Pancreas (tissue), 10 donors: ENCODE measurements at regions not wholly inside any gene's neighbourhood (a gene's known extent, or its start where the extent isn't known, plus 50 kb on each side); places are given as distances from the start of the nearest gene placed in this dataset.

Source experiments
- ATAC-seq, 4 donors: fragments of 200-7000 bp; cut with Tn5 transposase; one replicate each; pipeline versions ENCODE4 v1.8.0 to v1.9.1; 2020; ENCODE audit warnings: mild to moderate bottlenecking in 4 of 4, moderate library complexity in 4 of 4
- DNase-seq, 6 donors: peaks; one replicate each; pipeline ENCODE4 v3.0.0-alpha.2; 2020
- FAIRE-seq: peaks from 2 replicates; lab custom pipeline; 2012; peaks lifted over from hg19 to GRCh38; lab: Jason Lieb, UNC
- H3K27ac ChIP-seq, 4 donors: fragments of 200-600 bp; sonication (generic); 1 replicate in 3 of 4; 2 replicates in 1 of 4; pipeline versions ENCODE4 v1.5.0 to v1.8.0; 2020
- H3K27me3 ChIP-seq, 4 donors: fragments of 200-600 bp; one replicate each; pipeline ENCODE4 v1.8.0; 2021
- H3K36me3 ChIP-seq, 3 donors: fragments of 200-600 bp; sonication (generic) in 1 of 3; one replicate each; pipeline versions ENCODE4 v1.5.0 to v1.8.0; 2020 to 2021
- H3K4me1 ChIP-seq, 3 donors: fragments of 200-600 bp; one replicate each; pipeline ENCODE4 v1.8.0; 2021
- H3K4me3 ChIP-seq, 4 donors: fragments of 200-600 bp; sonication (generic) in 2 of 4; one replicate each; pipeline versions ENCODE4 v1.5.0 to v1.8.0; 2020 to 2021
- H3K9me3 ChIP-seq, 4 donors: fragments of 200-600 bp; one replicate each; pipeline ENCODE4 v1.8.0; 2021
- WGBS, 2 donors: extraction: QIAGEN DNeasy Blood & Tissue Kit; methylation state at CpG; one replicate each; pipeline ENCODE4 v1.1.7; 2013; 5-methylcytosine and 5-hydroxymethylcytosine counted together
- intact Hi-C, 3 donors: fragments of 100-400 bp; cut with DNase I; formaldehyde crosslinking; loops; one replicate each; pipeline versions ENCODE4 v1.11.1 to v1.14.2; 2022
- TF ChIP-seq, protein P1 (sequence below), 4 donors: fragments of 200-600 bp; sonication (generic) in 3 of 4; IDR thresholded peaks; one replicate each; pipeline versions ENCODE4 v1.5.0 to v1.8.0; 2021; ENCODE audit warnings: antibody characterized with exemption in 4 of 4
- donor health status: healthy with polysubstance abuse.
- donor health status: DM: no; HTN: no; CAD: no; lungs with moderate emphysema.
- donor health status: DM: no; HTN: no; CAD: no.
- donor health status: control.
- donor health status: control.
- donor health status: Bipolar disorder and iron deficiency.
- donor health status: DM: yes; HTN: yes; CAD: no.
- donor health status: DM: no; HTN: no; CAD: no.
- donor health status: DM: no; HTN: no; CAD: no.
- donor health status: DM: yes; HTN: yes; CAD: no.

DNA sequence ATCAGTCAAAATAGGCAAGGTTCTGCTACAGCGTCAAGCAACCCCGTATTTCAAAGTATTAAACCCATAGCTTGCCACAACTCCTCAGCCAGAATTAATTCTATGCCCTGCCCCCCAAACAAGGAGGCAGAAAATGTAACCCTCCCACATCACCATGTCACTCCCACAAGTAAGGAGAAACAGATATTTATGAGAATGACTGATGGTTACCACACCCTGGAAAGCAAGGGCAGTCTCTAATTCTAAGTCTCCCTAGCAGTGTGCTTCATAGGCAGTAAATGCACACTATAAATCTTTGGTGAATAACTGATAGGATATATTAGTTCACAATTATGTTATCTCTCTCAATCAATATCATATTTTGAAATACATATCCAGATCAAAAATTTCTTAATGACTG lies 228.0 kb upstream of the SLC14A2 start:
- no peaks in the 10 kb centered on the region for H3K27me3 ChIP-seq
- 31 to 52% methylated on average over 2 of the region's 2 CpGs for WGBS, 2 donors
- FAIRE-seq: no peak
- no peaks in the 10 kb centered on the region for H3K9me3 ChIP-seq
- H3K36me3 ChIP-seq: no peaks in the 10 kb centered on the region
- TF ChIP-seq, protein P1, sequence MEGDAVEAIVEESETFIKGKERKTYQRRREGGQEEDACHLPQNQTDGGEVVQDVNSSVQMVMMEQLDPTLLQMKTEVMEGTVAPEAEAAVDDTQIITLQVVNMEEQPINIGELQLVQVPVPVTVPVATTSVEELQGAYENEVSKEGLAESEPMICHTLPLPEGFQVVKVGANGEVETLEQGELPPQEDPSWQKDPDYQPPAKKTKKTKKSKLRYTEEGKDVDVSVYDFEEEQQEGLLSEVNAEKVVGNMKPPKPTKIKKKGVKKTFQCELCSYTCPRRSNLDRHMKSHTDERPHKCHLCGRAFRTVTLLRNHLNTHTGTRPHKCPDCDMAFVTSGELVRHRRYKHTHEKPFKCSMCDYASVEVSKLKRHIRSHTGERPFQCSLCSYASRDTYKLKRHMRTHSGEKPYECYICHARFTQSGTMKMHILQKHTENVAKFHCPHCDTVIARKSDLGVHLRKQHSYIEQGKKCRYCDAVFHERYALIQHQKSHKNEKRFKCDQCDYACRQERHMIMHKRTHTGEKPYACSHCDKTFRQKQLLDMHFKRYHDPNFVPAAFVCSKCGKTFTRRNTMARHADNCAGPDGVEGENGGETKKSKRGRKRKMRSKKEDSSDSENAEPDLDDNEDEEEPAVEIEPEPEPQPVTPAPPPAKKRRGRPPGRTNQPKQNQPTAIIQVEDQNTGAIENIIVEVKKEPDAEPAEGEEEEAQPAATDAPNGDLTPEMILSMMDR (IDR thresholded peaks at IDR 0.05): no peak
- no peak for DNase-seq
- H3K27ac ChIP-seq: no peak overlapping the region
- no peak for ATAC-seq
- H3K4me1 ChIP-seq: peaks cover 0 to 8% (median 7%) of the 10 kb centered on the region in 3 donors
- no peak overlapping the region for H3K4me3 ChIP-seq
- intact Hi-C loops: loop anchor here in 1 of 3 donors (10.0 kb wide), 2 partner anchors 112 to 1762 kb away; no protein-coding TSS in a partner anchor

DNA sequence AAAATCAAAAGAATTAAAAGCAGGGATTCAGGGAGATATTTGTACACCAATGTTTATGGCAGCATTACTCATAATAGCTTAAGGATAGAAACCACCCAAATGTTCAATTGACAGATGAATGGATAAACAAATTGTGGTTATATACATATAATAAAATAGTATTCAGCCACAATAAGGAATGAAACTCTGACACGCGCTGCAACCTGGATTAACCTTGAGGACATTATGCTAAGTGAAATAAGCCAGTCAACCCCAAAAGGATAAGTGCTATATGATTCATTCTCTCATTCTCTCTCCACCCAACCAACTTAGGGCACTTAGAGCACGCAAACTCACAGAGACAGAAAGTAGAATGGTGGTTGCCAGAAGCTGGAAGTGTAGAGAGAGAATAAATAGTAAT lies 216.8 kb upstream of the SLC14A2 start:
- ATAC-seq (no peak), DNase-seq (no peak), FAIRE-seq (no peak)
- intact Hi-C loops: no loop called here
- WGBS, 2 donors: 67 to 78% methylated on average over 3 of the region's 3 CpGs
- Histone ChIP-seq H3K27me3 (no peaks in the 10 kb centered on the region), H3K9me3 (no peaks in the 10 kb centered on the region), H3K4me1 (no peaks in the 10 kb centered on the region), H3K27ac (no peak overlapping the region), H3K4me3 (no peak overlapping the region), H3K36me3 (no peaks in the 10 kb centered on the region)
- TF ChIP-seq, protein P1 (IDR thresholded peaks at IDR 0.05): no peak

DNA sequence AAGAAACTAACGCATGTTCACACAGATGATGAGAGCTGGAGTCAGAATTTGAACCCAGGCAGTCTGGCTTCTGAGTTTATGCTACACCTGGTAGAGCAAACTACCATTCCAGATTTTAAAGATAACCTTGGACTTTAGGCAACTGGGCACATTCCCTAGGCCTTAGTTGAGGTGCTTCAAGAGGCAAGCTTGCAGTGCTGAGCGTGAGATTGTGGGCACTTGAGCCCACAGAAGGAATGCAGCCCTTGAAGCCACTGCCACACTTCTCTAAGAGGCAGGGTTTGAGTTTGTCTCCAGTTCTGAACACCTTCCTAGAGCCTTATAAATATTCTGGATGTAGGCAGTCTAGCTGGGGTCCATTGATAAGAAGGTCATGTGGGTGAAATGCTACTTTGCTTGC lies 216.1 kb upstream of the SLC14A2 start:
- H3K27ac ChIP-seq: no peak overlapping the region
- no peak overlapping the region for H3K4me3 ChIP-seq
- no peaks in the 10 kb centered on the region for H3K36me3 ChIP-seq
- H3K4me1 ChIP-seq: no peaks in the 10 kb centered on the region
- 91% methylated on average over 2 of the region's 2 CpGs for WGBS, 2 donors
- TF ChIP-seq, protein P1 (IDR thresholded peaks at IDR 0.05): no peak
- no peaks in the 10 kb centered on the region for H3K9me3 ChIP-seq
- H3K27me3 ChIP-seq: no peaks in the 10 kb centered on the region
- intact Hi-C loops: no loop called here
- DNase-seq (no peak), FAIRE-seq (no peak), ATAC-seq (no peak)

DNA sequence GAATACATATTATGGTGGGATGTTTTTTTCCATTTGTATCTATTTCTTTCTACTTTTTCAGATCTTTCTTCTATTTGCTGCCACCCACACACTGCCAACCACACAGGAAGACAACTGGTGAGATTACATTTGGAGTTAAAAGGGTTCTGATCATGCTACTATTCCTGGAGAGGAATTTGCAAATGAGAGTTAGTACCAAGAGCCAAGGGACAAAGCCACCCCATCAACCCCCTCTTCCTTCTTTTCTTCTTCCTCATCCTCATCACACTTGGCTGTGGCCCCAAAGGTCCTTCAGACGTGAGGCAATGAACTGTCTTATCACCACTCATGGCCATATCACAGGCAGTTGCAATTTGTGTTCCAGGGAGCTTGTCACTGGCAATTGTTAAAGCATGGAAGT lies 215.6 kb upstream of the SLC14A2 start:
- no peaks in the 10 kb centered on the region for H3K36me3 ChIP-seq
- H3K27ac ChIP-seq: no peak overlapping the region
- no peaks in the 10 kb centered on the region for H3K4me1 ChIP-seq
- no peak overlapping the region for H3K4me3 ChIP-seq
- ATAC-seq: no peak
- no peak for DNase-seq
- no peaks in the 10 kb centered on the region for H3K27me3 ChIP-seq
- FAIRE-seq: no peak
- no peaks in the 10 kb centered on the region for H3K9me3 ChIP-seq
- TF ChIP-seq, protein P1 (IDR thresholded peaks at IDR 0.05): no peak
- intact Hi-C loops: no loop called here
- 24 to 34% methylated on average over 1 of the region's 1 CpG for WGBS, 2 donors

DNA sequence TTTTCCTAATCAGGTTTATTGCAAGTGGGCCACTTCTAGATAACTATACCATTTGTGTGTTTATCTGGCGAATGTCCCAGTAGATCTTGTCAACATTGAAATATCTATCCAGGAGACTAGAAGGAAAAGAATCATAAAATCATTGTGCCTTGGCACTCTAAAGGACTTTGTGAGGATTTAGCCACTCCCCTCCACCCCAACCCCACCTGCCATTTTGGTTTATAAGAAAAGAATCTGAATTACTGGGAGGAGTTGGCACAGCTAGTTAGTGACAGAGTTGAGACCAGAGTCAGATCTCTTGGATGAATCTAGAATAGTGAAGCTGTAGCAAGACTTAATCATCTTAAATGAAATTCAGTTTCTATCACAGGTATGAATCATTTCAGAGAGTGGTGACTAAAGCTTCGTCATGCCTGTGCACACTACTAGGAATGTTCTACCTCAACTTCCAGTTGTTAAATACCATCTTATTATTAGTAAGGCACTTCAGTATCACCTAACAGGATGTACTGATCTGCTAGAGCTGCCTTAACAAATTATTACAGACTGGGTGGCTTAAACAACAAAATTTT lies 212.7 kb upstream of the SLC14A2 start:
- FAIRE-seq: no peak
- TF ChIP-seq, protein P1 (IDR thresholded peaks at IDR 0.05): no peak
- no peak for DNase-seq
- no peaks in the 10 kb centered on the region for H3K36me3 ChIP-seq
- intact Hi-C loops: no loop called here
- no peak overlapping the region for H3K4me3 ChIP-seq
- ATAC-seq: no peak
- H3K27ac ChIP-seq: no peak overlapping the region
- no peaks in the 10 kb centered on the region for H3K9me3 ChIP-seq
- no peaks in the 10 kb centered on the region for H3K4me1 ChIP-seq
- 72 to 79% methylated on average over 2 of the region's 2 CpGs for WGBS, 2 donors
- H3K27me3 ChIP-seq: no peaks in the 10 kb centered on the region
